HL-60 (cell line): ENCODE measurements at regions not wholly inside any gene's neighbourhood (a gene's known extent, or its start where the extent isn't known, plus 50 kb on each side); places are given as distances from the start of the nearest gene placed in this dataset.

Source experiments
- POLR2AphosphoS5 ChIP-seq: IDR thresholded peaks from 2 replicates; pipeline ENCODE4 v1.6.1; 2012; ENCODE audit warnings: low read depth
- SPI1 ChIP-seq: IDR thresholded peaks from 2 replicates; pipeline ENCODE4 v1.6.1; 2012; ENCODE audit warnings: low read depth, mild to moderate bottlenecking, borderline replicate concordance
- TF ChIP-seq, protein P1 (sequence below): IDR thresholded peaks from one replicate; pipeline ENCODE4 v1.5.1; 2011; ENCODE audit warnings: low read length, control low read depth, inconsistent platforms; ENCODE audit not compliant: insufficient read depth
- TF ChIP-seq, protein P2 (sequence below): IDR thresholded peaks from 2 replicates; pipeline ENCODE4 v1.6.1; 2012; ENCODE audit warnings: low read depth; ENCODE audit not compliant: insufficient replicate concordance

GRCh38 chr1:178625695-178626094 is 99.3 kb upstream of the RALGPS2 start:
- TF ChIP-seq POLR2AphosphoS5 (no peak), SPI1 (no peak)
- TF ChIP-seq, protein P1, sequence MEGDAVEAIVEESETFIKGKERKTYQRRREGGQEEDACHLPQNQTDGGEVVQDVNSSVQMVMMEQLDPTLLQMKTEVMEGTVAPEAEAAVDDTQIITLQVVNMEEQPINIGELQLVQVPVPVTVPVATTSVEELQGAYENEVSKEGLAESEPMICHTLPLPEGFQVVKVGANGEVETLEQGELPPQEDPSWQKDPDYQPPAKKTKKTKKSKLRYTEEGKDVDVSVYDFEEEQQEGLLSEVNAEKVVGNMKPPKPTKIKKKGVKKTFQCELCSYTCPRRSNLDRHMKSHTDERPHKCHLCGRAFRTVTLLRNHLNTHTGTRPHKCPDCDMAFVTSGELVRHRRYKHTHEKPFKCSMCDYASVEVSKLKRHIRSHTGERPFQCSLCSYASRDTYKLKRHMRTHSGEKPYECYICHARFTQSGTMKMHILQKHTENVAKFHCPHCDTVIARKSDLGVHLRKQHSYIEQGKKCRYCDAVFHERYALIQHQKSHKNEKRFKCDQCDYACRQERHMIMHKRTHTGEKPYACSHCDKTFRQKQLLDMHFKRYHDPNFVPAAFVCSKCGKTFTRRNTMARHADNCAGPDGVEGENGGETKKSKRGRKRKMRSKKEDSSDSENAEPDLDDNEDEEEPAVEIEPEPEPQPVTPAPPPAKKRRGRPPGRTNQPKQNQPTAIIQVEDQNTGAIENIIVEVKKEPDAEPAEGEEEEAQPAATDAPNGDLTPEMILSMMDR = no peak
- TF ChIP-seq, protein P2, sequence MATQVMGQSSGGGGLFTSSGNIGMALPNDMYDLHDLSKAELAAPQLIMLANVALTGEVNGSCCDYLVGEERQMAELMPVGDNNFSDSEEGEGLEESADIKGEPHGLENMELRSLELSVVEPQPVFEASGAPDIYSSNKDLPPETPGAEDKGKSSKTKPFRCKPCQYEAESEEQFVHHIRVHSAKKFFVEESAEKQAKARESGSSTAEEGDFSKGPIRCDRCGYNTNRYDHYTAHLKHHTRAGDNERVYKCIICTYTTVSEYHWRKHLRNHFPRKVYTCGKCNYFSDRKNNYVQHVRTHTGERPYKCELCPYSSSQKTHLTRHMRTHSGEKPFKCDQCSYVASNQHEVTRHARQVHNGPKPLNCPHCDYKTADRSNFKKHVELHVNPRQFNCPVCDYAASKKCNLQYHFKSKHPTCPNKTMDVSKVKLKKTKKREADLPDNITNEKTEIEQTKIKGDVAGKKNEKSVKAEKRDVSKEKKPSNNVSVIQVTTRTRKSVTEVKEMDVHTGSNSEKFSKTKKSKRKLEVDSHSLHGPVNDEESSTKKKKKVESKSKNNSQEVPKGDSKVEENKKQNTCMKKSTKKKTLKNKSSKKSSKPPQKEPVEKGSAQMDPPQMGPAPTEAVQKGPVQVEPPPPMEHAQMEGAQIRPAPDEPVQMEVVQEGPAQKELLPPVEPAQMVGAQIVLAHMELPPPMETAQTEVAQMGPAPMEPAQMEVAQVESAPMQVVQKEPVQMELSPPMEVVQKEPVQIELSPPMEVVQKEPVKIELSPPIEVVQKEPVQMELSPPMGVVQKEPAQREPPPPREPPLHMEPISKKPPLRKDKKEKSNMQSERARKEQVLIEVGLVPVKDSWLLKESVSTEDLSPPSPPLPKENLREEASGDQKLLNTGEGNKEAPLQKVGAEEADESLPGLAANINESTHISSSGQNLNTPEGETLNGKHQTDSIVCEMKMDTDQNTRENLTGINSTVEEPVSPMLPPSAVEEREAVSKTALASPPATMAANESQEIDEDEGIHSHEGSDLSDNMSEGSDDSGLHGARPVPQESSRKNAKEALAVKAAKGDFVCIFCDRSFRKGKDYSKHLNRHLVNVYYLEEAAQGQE = no peak
